Fibroblast of villous mesenchyme (primary cell): ENCODE measurements at regions not wholly inside any gene's neighbourhood (a gene's known extent, or its start where the extent isn't known, plus 50 kb on each side); places are given as distances from the start of the nearest gene placed in this dataset.
A peak's percentile ranks its signal among the peaks of the same experiment; 100 is the strongest.
"Not testable (repeated sequence)": the region's sequence is repeated elsewhere in the genome, so short reads cannot be mapped to it uniquely, and the experiment has no call there.

Experiments
- DNase-seq: peaks from one replicate; pipeline ENCODE4 v3.0.0-alpha.2; 2010; ENCODE audit warnings: low read depth
- H3K4me3 ChIP-seq: 2 replicates; pipeline ENCODE4 v1.5.1; 2011; ENCODE audit warnings: low read depth, mild to moderate bottlenecking, low read length
- TF ChIP-seq, protein P1 (sequence below): IDR thresholded peaks from 2 replicates; pipeline ENCODE4 v1.5.1; 2012; ENCODE audit warnings: low read depth, mild to moderate bottlenecking, low read length; ENCODE audit not compliant: insufficient read depth

- H3K4me3 ChIP-seq: no peak overlapping the region
- TF ChIP-seq, protein P1, sequence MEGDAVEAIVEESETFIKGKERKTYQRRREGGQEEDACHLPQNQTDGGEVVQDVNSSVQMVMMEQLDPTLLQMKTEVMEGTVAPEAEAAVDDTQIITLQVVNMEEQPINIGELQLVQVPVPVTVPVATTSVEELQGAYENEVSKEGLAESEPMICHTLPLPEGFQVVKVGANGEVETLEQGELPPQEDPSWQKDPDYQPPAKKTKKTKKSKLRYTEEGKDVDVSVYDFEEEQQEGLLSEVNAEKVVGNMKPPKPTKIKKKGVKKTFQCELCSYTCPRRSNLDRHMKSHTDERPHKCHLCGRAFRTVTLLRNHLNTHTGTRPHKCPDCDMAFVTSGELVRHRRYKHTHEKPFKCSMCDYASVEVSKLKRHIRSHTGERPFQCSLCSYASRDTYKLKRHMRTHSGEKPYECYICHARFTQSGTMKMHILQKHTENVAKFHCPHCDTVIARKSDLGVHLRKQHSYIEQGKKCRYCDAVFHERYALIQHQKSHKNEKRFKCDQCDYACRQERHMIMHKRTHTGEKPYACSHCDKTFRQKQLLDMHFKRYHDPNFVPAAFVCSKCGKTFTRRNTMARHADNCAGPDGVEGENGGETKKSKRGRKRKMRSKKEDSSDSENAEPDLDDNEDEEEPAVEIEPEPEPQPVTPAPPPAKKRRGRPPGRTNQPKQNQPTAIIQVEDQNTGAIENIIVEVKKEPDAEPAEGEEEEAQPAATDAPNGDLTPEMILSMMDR: no peak
- no peak for DNase-seq
Observed at GRCh38 chr6:169096388-169096787, 157.3 kb downstream of the THBS2 start.

GRCh38 chr6:169095153-169095552, 158.5 kb downstream of the THBS2 start:
- peak; percentile 50 for DNase-seq
- H3K4me3 ChIP-seq: no peak overlapping the region
- TF ChIP-seq, protein P1: no peak

GRCh38 chr6:169094552-169094950, 159.1 kb downstream of the THBS2 start:
- H3K4me3 ChIP-seq: no peak overlapping the region
- TF ChIP-seq, protein P1: no peak
- no peak for DNase-seq

- no peak overlapping the region for H3K4me3 ChIP-seq
- no peak for DNase-seq
- TF ChIP-seq, protein P1: no peak
Observed at GRCh38 chr6:169093770-169094551, 159.7 kb downstream of the THBS2 start.

DNA sequence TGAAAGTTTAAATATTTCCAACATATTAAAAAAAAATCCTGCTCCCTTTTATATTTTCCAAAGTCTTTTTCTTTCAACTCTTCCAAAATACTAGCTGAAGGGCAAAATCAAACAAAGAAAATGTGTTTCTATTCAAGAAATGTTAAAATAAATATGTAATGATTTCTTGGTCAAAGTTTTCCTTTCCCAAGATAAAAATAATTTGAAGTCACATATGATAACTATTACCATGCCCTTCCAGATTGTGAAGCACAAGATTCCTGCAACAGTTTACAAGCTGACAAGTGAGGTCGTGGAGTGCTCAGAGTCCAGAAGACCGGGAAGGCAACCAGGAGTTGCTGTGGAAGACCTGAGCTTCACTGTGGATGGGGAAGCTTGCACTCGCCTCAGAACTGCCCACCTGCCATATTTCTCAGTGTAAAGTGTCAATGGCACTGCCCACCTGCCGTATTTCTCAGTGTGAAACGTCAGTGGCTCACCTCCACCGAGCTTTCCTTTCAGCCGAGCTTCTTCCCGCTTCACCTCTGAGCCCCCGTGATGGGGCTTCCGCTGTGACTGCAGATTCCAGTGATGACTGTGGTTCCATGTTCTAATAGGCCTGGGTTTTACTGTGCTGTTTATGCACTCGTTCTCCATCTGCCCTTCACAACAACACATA, 160.5 kb downstream of the THBS2 start:
- no peak for DNase-seq
- TF ChIP-seq, protein P1: no peak
- H3K4me3 ChIP-seq: no peak overlapping the region

GRCh38 chr6:169092375-169092774, 161.3 kb downstream of the THBS2 start:
- TF ChIP-seq, protein P1: no peak
- peak; percentile 65 for DNase-seq
- no peak overlapping the region for H3K4me3 ChIP-seq

DNA sequence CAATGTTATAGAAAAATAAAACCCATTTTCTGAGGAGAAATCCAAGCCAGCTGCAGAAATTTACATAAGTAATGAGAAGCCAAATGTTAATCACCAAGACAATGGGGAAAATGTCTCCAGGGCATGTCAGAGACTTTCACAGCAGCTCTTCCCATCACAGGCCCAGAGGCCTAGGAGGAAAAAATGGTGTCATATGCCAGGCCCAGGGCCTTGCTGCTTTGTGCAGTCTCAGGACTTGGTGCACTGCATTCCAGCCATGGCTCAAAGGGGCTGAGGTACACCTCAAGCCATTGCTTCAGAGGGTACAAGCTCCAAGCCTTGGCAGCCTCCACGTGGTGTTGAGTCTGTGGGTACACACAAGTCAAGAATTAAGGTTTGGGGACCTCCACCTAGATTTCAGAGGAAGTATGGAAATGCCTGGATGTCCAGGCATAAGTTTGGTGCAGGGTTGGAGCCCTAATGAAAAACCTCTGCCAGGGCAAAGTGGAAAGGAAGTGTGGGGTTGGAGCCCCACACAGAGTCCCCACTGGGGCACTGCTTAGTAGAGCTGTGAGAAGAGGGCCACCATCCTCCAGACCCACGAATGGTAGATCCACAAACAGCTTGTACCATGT, 163.0 kb downstream of the THBS2 start:
- not testable (repeated sequence) for H3K4me3 ChIP-seq, DNase-seq
